HCT116 (cell line): ENCODE measurements at regions not wholly inside any gene's neighbourhood (a gene's known extent, or its start where the extent isn't known, plus 50 kb on each side); places are given as distances from the start of the nearest gene placed in this dataset.

Experiments used
- ATAC-seq: fragments of 200-7000 bp; cut with Tn5 transposase; 2 replicates; pipeline ENCODE4 v1.9.1; 2020; ENCODE audit warnings: mild to moderate bottlenecking, moderate library complexity
- BruUV-seq: library from RNA; stranded (reverse); fragments of 400-500 nt; replicated peaks from 2 replicates; lab custom pipeline; 2021; lab: Mats Ljungman, UMichigan
- CTCF ChIA-PET: fragments of 300-600 bp; sonication (Branson Sonifier 250); formaldehyde crosslinking; loops from one replicate; lab custom pipeline; 2021; ENCODE audit warnings: antibody characterized with exemption; lab: Charles Lee
- POLR2A ChIA-PET: fragments of 300-600, 350-600 bp; sonication (Branson Sonifier 250); formaldehyde crosslinking; loops from one replicate; lab custom pipeline; 2021; ENCODE audit warnings: antibody characterized with exemption; lab: Charles Lee
- RAD21 ChIA-PET, 2 experiments: fragments of 300-600 bp; sonication (Branson Sonifier 250); formaldehyde crosslinking; loops; one replicate each; lab custom pipeline; 2023; ENCODE audit warnings: low total read pairs in 2 of 2; ENCODE audit not compliant: uncharacterized antibody in 2 of 2, unreplicated experiment in 2 of 2, low non-redundant PET in 1 of 2; lab: Charles Lee
- DNase-seq: peaks from one replicate; pipeline ENCODE4 v3.0.0-alpha.2; 2010; ENCODE audit warnings: low read depth, low spot score
- H2AFZ ChIP-seq: fragments of 200-600 bp; shearing (Covaris generic), sonication (generic); 2 replicates; pipeline ENCODE4 v1.6.1; 2017; ENCODE audit warnings: low read depth, mixed run types, mixed read lengths, antibody characterized with exemption, low read length; ENCODE audit not compliant: poor library complexity, severe bottlenecking
- H3K27ac ChIP-seq: 2 replicates; pipeline ENCODE4 v1.5.1; 2012; ENCODE audit warnings: low read depth, low read length
- H3K27me3 ChIP-seq: fragments of 200-600 bp; sonication (generic); 2 replicates; pipeline ENCODE4 v1.6.1; 2016; ENCODE audit warnings: mixed run types, low read length, mixed read lengths; ENCODE audit not compliant: insufficient read depth
- H3K36me3 ChIP-seq, 2 experiments: fragments of 200-500 bp in 1 of 2; fragments of 200-600 bp in 1 of 2; sonication (Bioruptor generic) in 1 of 2; sonication (generic) in 1 of 2; 2 replicates each; pipeline versions ENCODE4 v1.5.1 to v1.6.1; 2014 to 2016; ENCODE audit warnings: low read length in 2 of 2, inconsistent platforms in 1 of 2, mixed read lengths in 1 of 2, mixed run types in 1 of 2; ENCODE audit not compliant: insufficient read depth in 2 of 2, control insufficient read depth in 1 of 2
- H3K4me1 ChIP-seq, 2 experiments: fragments of 200-600 bp in 1 of 2; sonication (generic) in 1 of 2; 2 replicates each; pipeline versions ENCODE4 v1.5.1 to v1.6.1; 2012 to 2017; ENCODE audit warnings: low read length in 2 of 2, inconsistent platforms in 1 of 2, mild to moderate bottlenecking in 1 of 2, mixed read lengths in 1 of 2, mixed run types in 1 of 2, moderate library complexity in 1 of 2; ENCODE audit not compliant: insufficient read depth in 2 of 2, control insufficient read depth in 1 of 2
- H3K4me2 ChIP-seq: fragments of 200-600 bp; sonication (generic); 2 replicates; pipeline ENCODE4 v1.6.1; 2017; ENCODE audit warnings: mixed run types, low read length, mixed read lengths
- H3K4me3 ChIP-seq, 2 experiments: fragments of 200-600 bp in 1 of 2; sonication (generic) in 1 of 2; replicated peaks in 1 of 2; 2 replicates each; pipeline ENCODE4 v1.5.1; 2011 to 2016; ENCODE audit warnings: low read length in 2 of 2, control low read depth in 1 of 2, low read depth in 1 of 2, mild to moderate bottlenecking in 1 of 2, mixed read lengths in 1 of 2, mixed run types in 1 of 2
- H3K79me2 ChIP-seq: fragments of 200-600 bp; sonication (generic); 2 replicates; pipeline ENCODE4 v1.6.1; 2017; ENCODE audit warnings: mild to moderate bottlenecking, mixed run types, low read length, moderate library complexity, mixed read lengths; ENCODE audit not compliant: insufficient read depth
- H3K9ac ChIP-seq: fragments of 200-600 bp; sonication (generic); 2 replicates; pipeline ENCODE4 v1.6.1; 2016; ENCODE audit warnings: low read length, mixed read lengths
- H3K9me2 ChIP-seq: fragments of 200-600 bp; sonication (generic), shearing (Covaris generic); 2 replicates; pipeline ENCODE4 v1.6.1; 2017; ENCODE audit warnings: mixed run types, mild to moderate bottlenecking, moderate library complexity; ENCODE audit not compliant: insufficient read depth
- H3K9me3 ChIP-seq, 2 experiments: fragments of 200-500 bp in 1 of 2; fragments of 200-600 bp in 1 of 2; sonication (Bioruptor generic) in 1 of 2; sonication (generic) in 1 of 2; 2 replicates each; pipeline ENCODE4 v1.6.1; 2014 to 2017; ENCODE audit warnings: low read length in 2 of 2, mixed read lengths in 2 of 2, inconsistent platforms in 1 of 2, low read depth in 1 of 2, mild to moderate bottlenecking in 1 of 2, mixed run types in 1 of 2, moderate library complexity in 1 of 2; ENCODE audit not compliant: control insufficient read depth in 1 of 2, insufficient read depth in 1 of 2
- H4K20me1 ChIP-seq: fragments of 200-600 bp; sonication (generic), shearing (Covaris generic); 2 replicates; pipeline ENCODE4 v1.6.1; 2017; ENCODE audit warnings: mixed run types, mild to moderate bottlenecking, moderate library complexity; ENCODE audit not compliant: insufficient read depth
- CEBPB ChIP-seq: IDR thresholded peaks from 2 replicates; pipeline ENCODE4 v1.6.1; 2012; ENCODE audit warnings: low read depth
- EZH2 ChIP-seq: fragments of 200-600 bp; sonication (generic); IDR thresholded peaks from 2 replicates; pipeline ENCODE4 v1.6.1; 2017; ENCODE audit warnings: antibody characterized with exemption, mixed run types
- POLR2A ChIP-seq: IDR thresholded peaks from 2 replicates; pipeline ENCODE4 v1.7.0; 2011; ENCODE audit warnings: borderline replicate concordance; ENCODE audit not compliant: insufficient read depth, insufficient read length; ENCODE audit errors: extremely low read depth
- SIN3A ChIP-seq: IDR thresholded peaks from 2 replicates; pipeline ENCODE4 v1.6.1; 2012; ENCODE audit warnings: low read depth
- SP1 ChIP-seq: IDR thresholded peaks from 2 replicates; pipeline ENCODE4 v1.6.1; 2012; ENCODE audit warnings: low read depth
- YY1 ChIP-seq: IDR thresholded peaks from 2 replicates; pipeline ENCODE4 v1.6.1; 2011; ENCODE audit warnings: low read length, low read depth, moderate library complexity, mild to moderate bottlenecking; ENCODE audit not compliant: insufficient replicate concordance; ENCODE audit errors: extremely low read depth
- ZFX ChIP-seq: fragments of 450-650 bp; IDR thresholded peaks from 2 replicates; pipeline ENCODE4 v1.6.1; 2017
- intact Hi-C: fragments of 100-400 bp; cut with micrococcal nuclease; formaldehyde crosslinking; loops from 2 replicates; pipeline ENCODE4 v1.10.0; 2022
- TF ChIP-seq, protein P1 (sequence below), 3 experiments: fragments of 200-600 bp in 1 of 3; sonication (generic) in 1 of 3; IDR thresholded peaks in 2 of 3; conservative IDR thresholded peaks in 1 of 3; 2 replicates each; pipeline ENCODE4 v1.5.1; 2012 to 2017; ENCODE audit warnings: low read depth in 2 of 3, low read length in 2 of 3, antibody characterized with exemption in 1 of 3, borderline replicate concordance in 1 of 3, control low read depth in 1 of 3, mild to moderate bottlenecking in 1 of 3, mixed read lengths in 1 of 3, mixed run types in 1 of 3, moderate library complexity in 1 of 3; ENCODE audit not compliant: insufficient read depth in 1 of 3
- TF ChIP-seq, protein P2 (sequence below): IDR thresholded peaks from 2 replicates; pipeline ENCODE4 v1.6.1; 2012

DNA sequence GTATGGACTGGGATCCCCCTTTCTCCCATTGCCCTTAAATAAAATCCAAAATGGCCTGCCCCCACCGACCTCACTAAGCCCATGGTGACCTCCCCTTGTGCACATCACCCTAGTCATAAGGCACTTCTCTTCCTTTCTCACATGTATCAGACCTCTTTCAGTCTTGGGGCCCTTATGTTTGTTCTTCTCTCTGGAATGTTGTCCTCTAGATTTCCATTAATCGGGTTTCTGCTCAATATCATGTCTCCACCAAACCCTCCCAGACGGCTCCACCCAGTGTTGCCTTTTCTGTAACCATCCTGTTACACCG, 196.3 kb downstream of the ERCC6L2 start:
- intact Hi-C loops = no loop called here
- Histone ChIP-seq H3K4me3 (no peak overlapping the region), H4K20me1 (no peaks in the 10 kb centered on the region), H2AFZ (no peak overlapping the region), H3K9me2 (no peaks in the 10 kb centered on the region), H3K79me2 (no peaks in the 10 kb centered on the region), H3K4me1 (no peaks in the 10 kb centered on the region), H3K36me3 (no peaks in the 10 kb centered on the region), H3K9me3 (no peaks in the 10 kb centered on the region), H3K27ac (no peak overlapping the region), H3K27me3 (no peaks in the 10 kb centered on the region), H3K4me2 (no peak overlapping the region), H3K9ac (no peak overlapping the region)
- ChIA-PET CTCF (no interaction called here), POLR2A (no interaction called here), RAD21 (no interaction called here)
- ATAC-seq = 0 out of 2 replicates have a peak, but pooled peaks have one; percentile 16
- no peak for TF ChIP-seq SIN3A
- TF ChIP-seq, protein P1, sequence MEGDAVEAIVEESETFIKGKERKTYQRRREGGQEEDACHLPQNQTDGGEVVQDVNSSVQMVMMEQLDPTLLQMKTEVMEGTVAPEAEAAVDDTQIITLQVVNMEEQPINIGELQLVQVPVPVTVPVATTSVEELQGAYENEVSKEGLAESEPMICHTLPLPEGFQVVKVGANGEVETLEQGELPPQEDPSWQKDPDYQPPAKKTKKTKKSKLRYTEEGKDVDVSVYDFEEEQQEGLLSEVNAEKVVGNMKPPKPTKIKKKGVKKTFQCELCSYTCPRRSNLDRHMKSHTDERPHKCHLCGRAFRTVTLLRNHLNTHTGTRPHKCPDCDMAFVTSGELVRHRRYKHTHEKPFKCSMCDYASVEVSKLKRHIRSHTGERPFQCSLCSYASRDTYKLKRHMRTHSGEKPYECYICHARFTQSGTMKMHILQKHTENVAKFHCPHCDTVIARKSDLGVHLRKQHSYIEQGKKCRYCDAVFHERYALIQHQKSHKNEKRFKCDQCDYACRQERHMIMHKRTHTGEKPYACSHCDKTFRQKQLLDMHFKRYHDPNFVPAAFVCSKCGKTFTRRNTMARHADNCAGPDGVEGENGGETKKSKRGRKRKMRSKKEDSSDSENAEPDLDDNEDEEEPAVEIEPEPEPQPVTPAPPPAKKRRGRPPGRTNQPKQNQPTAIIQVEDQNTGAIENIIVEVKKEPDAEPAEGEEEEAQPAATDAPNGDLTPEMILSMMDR (IDR thresholded peaks at IDR 0.05 in 2 of 3, conservative IDR thresholded peaks at IDR 0.05 in 1 of 3; ENCODE audit: borderline replicate concordance in 1 of 3, insufficient read depth in 1 of 3, low read depth in 2 of 3, low read length in 2 of 3) = 0 out of 6 replicates have a peak, but pooled peaks of 1 of the 3 experiments have one; percentile 3
- no peak for DNase-seq
- BruUV-seq = no TSS peak

GRCh38 chr9:96071076-96071814, 195.8 kb downstream of the ERCC6L2 start:
- peak; percentile 16 for DNase-seq
- no peak overlapping the region for H3K4me3 ChIP-seq
- no peaks in the 10 kb centered on the region for H3K79me2 ChIP-seq
- ChIA-PET CTCF (no interaction called here), POLR2A (interaction anchor here (0.7 kb wide), 1 partner anchor 246 kb away, joined by 3 read pairs; no protein-coding TSS in a partner anchor), RAD21 (interaction anchor here in 1 of 2 experiments (0.6 kb wide), 1 partner anchor 359 kb away, joined by 6 read pairs; no protein-coding TSS in a partner anchor)
- no peaks in the 10 kb centered on the region for H3K9me2 ChIP-seq
- no TSS peak for BruUV-seq
- intact Hi-C loops = no loop called here
- H3K36me3 ChIP-seq = no peaks in the 10 kb centered on the region
- H2AFZ ChIP-seq = no peak overlapping the region
- H3K27me3 ChIP-seq = no peaks in the 10 kb centered on the region
- no peak overlapping the region for H3K4me2 ChIP-seq
- H3K9ac ChIP-seq = no peak overlapping the region
- H3K27ac ChIP-seq = no peak overlapping the region
- TF ChIP-seq YY1 = no peak
- TF ChIP-seq, protein P2, sequence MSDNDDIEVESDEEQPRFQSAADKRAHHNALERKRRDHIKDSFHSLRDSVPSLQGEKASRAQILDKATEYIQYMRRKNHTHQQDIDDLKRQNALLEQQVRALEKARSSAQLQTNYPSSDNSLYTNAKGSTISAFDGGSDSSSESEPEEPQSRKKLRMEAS = no peak
- TF ChIP-seq EZH2 = no peak
- no peak for TF ChIP-seq CEBPB
- TF ChIP-seq POLR2A = no peak
- TF ChIP-seq, protein P1 (IDR thresholded peaks at IDR 0.05 in 2 of 3, conservative IDR thresholded peaks at IDR 0.05 in 1 of 3; ENCODE audit: borderline replicate concordance in 1 of 3, insufficient read depth in 1 of 3, low read depth in 2 of 3, low read length in 2 of 3) = peak in 2 of 3 experiments; percentile 60 to 69; a peak in 4 of 6 replicates
- no peak for TF ChIP-seq SP1
- no peak for TF ChIP-seq ZFX
- TF ChIP-seq, all 23 proteins: peak for 1
- Histone ChIP-seq H4K20me1 (no peaks in the 10 kb centered on the region), H3K9me3 (no peaks in the 10 kb centered on the region), H3K4me1 (no peaks in the 10 kb centered on the region)
- peak; percentile 99 for ATAC-seq
